Fibroblast of pulmonary artery (primary cell): ENCODE measurements at regions not wholly inside any gene's neighbourhood (a gene's known extent, or its start where the extent isn't known, plus 50 kb on each side); places are given as distances from the start of the nearest gene placed in this dataset.

Experiments
- DNase-seq: peaks from one replicate; pipeline ENCODE4 v3.0.0-alpha.2; 2010; ENCODE audit warnings: low read depth
- H3K4me3 ChIP-seq: replicated peaks from 2 replicates; pipeline ENCODE4 v1.5.1; 2011; ENCODE audit warnings: low read depth, mild to moderate bottlenecking, control low read depth, low read length, moderate library complexity
- TF ChIP-seq, protein P1 (sequence below): IDR thresholded peaks from 2 replicates; pipeline ENCODE4 v1.5.1; 2011; ENCODE audit warnings: mild to moderate bottlenecking, control low read depth, low read length, inconsistent platforms; ENCODE audit errors: missing control alignments

DNA sequence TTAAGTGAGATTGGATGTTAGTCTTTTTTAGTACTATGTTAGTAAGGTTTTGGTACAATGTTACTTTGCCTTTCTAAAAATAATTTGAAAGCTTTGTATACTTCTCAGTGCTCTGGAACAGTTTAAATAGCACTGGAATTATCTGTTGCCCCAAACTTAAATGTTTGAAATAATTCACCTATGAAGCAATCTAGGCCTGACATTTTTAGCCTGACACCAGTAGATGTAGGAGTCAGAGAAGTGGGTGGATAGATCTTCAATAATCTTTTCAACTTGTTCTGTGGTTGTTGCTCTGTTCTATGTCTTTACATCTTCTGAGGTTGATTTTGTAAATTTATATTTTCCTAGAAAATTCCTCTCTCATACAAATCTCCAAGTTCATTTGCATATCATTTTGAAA is 103.1 kb upstream of the ADGRF1 start:
- peak; percentile 62 for DNase-seq
- TF ChIP-seq, protein P1, sequence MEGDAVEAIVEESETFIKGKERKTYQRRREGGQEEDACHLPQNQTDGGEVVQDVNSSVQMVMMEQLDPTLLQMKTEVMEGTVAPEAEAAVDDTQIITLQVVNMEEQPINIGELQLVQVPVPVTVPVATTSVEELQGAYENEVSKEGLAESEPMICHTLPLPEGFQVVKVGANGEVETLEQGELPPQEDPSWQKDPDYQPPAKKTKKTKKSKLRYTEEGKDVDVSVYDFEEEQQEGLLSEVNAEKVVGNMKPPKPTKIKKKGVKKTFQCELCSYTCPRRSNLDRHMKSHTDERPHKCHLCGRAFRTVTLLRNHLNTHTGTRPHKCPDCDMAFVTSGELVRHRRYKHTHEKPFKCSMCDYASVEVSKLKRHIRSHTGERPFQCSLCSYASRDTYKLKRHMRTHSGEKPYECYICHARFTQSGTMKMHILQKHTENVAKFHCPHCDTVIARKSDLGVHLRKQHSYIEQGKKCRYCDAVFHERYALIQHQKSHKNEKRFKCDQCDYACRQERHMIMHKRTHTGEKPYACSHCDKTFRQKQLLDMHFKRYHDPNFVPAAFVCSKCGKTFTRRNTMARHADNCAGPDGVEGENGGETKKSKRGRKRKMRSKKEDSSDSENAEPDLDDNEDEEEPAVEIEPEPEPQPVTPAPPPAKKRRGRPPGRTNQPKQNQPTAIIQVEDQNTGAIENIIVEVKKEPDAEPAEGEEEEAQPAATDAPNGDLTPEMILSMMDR: no peak

DNA sequence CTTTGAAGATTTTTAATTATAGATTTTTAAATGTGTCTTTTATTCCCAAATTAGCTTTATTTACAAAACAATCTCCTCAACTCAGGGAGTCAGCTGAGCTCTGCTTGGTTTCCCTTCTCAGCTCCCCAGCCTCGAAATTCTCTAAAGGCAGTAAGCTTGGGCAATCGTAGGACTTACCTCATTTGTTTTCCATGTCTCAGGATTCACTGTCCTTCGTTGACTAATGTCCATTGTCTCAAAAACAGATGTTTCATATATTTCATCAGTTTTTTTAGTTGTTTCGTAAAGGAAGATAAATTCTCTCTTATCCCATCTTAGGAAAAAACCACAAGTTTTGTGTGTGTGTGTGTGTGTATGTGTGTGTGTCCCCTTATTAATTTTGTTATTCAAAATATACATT is 102.2 kb upstream of the ADGRF1 start:
- TF ChIP-seq, protein P1: no peak
- H3K4me3 ChIP-seq: no peak overlapping the region
- DNase-seq: peak; percentile 99

More for the DNA sequence above, 103.1 kb upstream of the ADGRF1 start:
- H3K4me3 ChIP-seq: no peak overlapping the region

DNA sequence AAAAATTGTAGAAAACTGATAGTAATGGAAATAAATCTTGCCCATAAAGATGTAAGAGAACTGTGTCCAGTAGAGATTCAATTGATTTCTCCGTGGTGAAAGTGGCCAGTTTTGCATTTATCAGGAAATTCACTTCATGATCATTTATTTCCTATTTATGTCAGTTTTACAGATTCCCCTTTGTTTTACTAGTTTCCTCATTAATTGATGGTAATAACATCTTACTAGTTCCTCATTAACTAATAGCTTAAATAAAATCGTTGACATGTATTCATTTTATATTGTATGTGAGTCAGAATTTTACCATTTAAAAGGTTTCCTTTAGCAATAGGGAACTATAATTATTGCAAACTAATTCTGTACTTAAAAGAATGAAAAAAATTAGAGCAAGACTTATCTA is 99.8 kb upstream of the ADGRF1 start:
- no peak overlapping the region for H3K4me3 ChIP-seq
- no peak for DNase-seq
- TF ChIP-seq, protein P1: no peak

DNA sequence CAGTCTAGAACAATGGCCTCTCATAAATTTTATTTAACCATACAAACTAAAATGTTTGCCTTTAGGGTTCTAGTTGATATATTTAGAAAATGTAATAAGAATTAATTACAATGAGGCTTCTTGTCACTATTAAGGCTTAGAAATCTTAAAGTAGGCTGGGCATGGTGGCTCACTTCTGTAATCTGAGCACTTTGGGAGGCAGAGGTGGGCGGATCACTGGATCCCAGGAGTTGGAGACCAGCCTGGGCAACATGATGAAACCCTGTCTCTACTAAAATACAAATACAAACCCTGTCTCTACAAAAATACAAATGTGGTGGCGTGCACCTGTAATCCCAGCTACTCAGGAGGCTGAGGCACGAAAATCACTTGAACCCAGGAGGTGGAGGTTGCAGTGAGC is 99.0 kb upstream of the ADGRF1 start:
- DNase-seq: no peak
- H3K4me3 ChIP-seq: no peak overlapping the region
- TF ChIP-seq, protein P1: no peak

DNA sequence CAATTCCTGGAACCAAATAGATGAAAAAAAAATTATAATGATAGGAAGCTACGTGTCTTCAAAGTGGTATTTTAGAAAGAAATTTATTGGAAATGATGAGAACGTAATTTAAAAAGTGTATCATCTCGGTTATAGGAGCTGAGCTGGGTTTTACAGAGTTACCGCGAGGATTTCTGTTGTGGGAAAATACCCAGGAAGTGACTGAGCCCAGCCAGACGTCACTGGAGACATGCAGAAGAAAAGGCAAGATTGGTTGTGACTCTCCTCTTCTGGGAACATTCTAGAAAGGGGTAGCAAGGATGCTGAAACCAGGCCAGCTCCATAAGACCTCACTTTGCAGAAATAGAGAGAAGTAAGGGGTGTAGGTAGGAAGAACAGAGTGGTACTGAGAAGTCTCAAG is 95.9 kb upstream of the ADGRF1 start:
- TF ChIP-seq, protein P1: no peak
- peak; percentile 74 for DNase-seq

DNA sequence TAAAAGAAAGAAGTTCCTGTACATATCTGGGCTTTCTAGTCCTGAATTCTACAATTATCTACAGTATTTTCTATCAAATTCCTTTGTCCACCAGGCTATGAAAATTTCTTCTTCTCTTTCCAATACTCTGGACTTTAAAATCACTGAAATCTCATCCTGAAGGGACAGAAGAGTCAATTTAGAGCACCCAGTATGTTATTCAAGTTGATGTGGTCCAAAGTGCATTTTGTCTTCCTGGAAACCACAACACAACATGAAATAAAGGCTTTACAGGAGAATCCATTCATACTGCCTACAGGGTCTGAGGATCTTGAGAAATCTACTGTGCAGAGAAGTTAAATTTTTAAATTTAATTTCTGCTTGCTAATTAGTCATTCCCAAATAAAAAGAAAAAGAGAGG is 94.9 kb upstream of the ADGRF1 start:
- TF ChIP-seq, protein P1: no peak
- no peak for DNase-seq

More for the DNA sequence above, 95.9 kb upstream of the ADGRF1 start:
- H3K4me3 ChIP-seq: no peak overlapping the region

DNA sequence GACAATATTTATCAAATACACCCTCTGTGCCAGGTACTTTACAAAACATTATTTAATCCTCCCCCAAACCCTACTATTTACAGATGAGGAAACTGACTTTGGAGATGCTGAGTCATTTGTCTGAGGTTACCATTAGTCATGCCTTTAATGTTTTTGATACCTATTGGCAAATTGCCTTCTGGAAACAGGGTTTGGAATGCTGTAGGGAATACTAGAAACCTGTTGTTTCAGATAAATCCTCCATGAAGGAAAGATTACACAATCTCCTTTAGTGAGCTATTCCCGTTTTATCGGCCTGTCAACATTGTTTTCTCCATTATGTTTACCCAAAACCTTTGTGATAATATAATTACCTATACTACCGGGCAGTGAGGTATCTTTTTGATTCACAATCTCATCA is 93.6 kb upstream of the ADGRF1 start:
- peak; percentile 97 for DNase-seq
- TF ChIP-seq, protein P1: no peak

More for the DNA sequence above, 94.9 kb upstream of the ADGRF1 start:
- no peak overlapping the region for H3K4me3 ChIP-seq

More for the DNA sequence above, 93.6 kb upstream of the ADGRF1 start:
- H3K4me3 ChIP-seq: no peak overlapping the region
